ENCODE measurements at regions not wholly inside any gene's neighbourhood (a gene's known extent, or its start where the extent isn't known, plus 50 kb on each side); places are given as distances from the start of the nearest gene placed in this dataset.

- no peak for DNase-seq
Observed at GRCh38 chr14:71521238-71522135, 410.7 kb upstream of the RGS6 start.

- DNase-seq, result no peak
Observed at GRCh38 chr14:71523630-71524319, 408.5 kb upstream of the RGS6 start.

GRCh38 chr14:71524320-71524982 is 407.8 kb upstream of the RGS6 start:
- no peak for DNase-seq

- no peak for DNase-seq
Observed at GRCh38 chr14:71525663-71526221, 406.5 kb upstream of the RGS6 start.

GRCh38 chr14:71526388-71526787 is 405.8 kb upstream of the RGS6 start:
- DNase-seq, result no peak

- no peak for DNase-seq
Observed at GRCh38 chr14:71527838-71528237, 404.4 kb upstream of the RGS6 start.

- no peak for DNase-seq
Observed at GRCh38 chr14:71529848-71530247, 402.4 kb upstream of the RGS6 start.

- no peak for DNase-seq
Observed at GRCh38 chr14:71532344-71532743, 399.9 kb upstream of the RGS6 start.

- DNase-seq, result no peak
Observed at GRCh38 chr14:71532790-71533189, 399.4 kb upstream of the RGS6 start.

GRCh38 chr14:71533390-71533789 is 398.8 kb upstream of the RGS6 start:
- no peak for DNase-seq

GRCh38 chr14:71533800-71534199 is 398.4 kb upstream of the RGS6 start:
- no peak for DNase-seq

- DNase-seq, result peak; percentile 18
Observed at GRCh38 chr14:71534506-71534905, 397.7 kb upstream of the RGS6 start.

GRCh38 chr14:71536015-71536740 is 396.1 kb upstream of the RGS6 start:
- DNase-seq, result no peak

- DNase-seq, result no peak
Observed at GRCh38 chr14:71536927-71537772, 395.1 kb upstream of the RGS6 start.

GRCh38 chr14:71538288-71538687 is 393.9 kb upstream of the RGS6 start:
- DNase-seq, result no peak

GRCh38 chr14:71538938-71539649 is 393.1 kb upstream of the RGS6 start:
- no peak for DNase-seq

- no peak for DNase-seq
Observed at GRCh38 chr14:71539650-71540285, 392.5 kb upstream of the RGS6 start.

- DNase-seq, result no peak
Observed at GRCh38 chr14:71541271-71541670, 391.0 kb upstream of the RGS6 start.

GRCh38 chr14:71541973-71542690 is 390.1 kb upstream of the RGS6 start:
- no peak for DNase-seq

Measured in NCI-H1694 treated with DMSO at 0.1 percent for 48 hours (cell line).